Esophagus squamous epithelium (tissue), 5 donors: ENCODE measurements at regions not wholly inside any gene's neighbourhood (a gene's known extent, or its start where the extent isn't known, plus 50 kb on each side); places are given as distances from the start of the nearest gene placed in this dataset.

Source experiments
- DNase-seq: peaks from one replicate; lab custom pipeline; 2025; lab: John Stamatoyannopoulos, UW
- H3K27ac ChIP-seq, 4 donors: fragments of 200-600 bp; sonication (generic); one replicate each; pipeline ENCODE4 v1.5.1; 2016 to 2019; ENCODE audit warnings: mild to moderate bottlenecking in 1 of 4
- H3K27me3 ChIP-seq, 4 donors: fragments of 200-600 bp; sonication (generic); 1 replicate in 3 of 4; 2 replicates in 1 of 4; pipeline versions ENCODE4 v1.5.1 to v1.6.0; 2017 to 2021; ENCODE audit warnings: antibody characterized with exemption in 1 of 4
- H3K36me3 ChIP-seq, 3 donors: fragments of 200-600 bp; sonication (generic); one replicate each; pipeline ENCODE4 v1.5.1; 2016 to 2019
- H3K4me1 ChIP-seq, 3 donors: fragments of 200-600 bp; sonication (generic); one replicate each; pipeline ENCODE4 v1.5.1; 2017 to 2019
- H3K4me3 ChIP-seq, 4 donors: fragments of 200-600 bp; sonication (generic); 1 replicate in 3 of 4; 2 replicates in 1 of 4; pipeline ENCODE4 v1.5.1; 2016 to 2019; ENCODE audit warnings: mild to moderate bottlenecking in 2 of 4, moderate library complexity in 1 of 4
- H3K9me3 ChIP-seq, 3 donors: fragments of 200-600 bp; sonication (generic); one replicate each; pipeline ENCODE4 v1.5.1; 2016 to 2019
- CTCF ChIP-seq, 6 experiments: fragments of 450-650 bp in 4 of 6; fragments of 200-600 bp in 2 of 6; sonication (generic) in 2 of 6; IDR thresholded peaks; one replicate each; pipeline ENCODE4 v1.5.1; 2016 to 2019; ENCODE audit warnings: antibody characterized with exemption in 6 of 6, mild to moderate bottlenecking in 4 of 6, moderate library complexity in 4 of 6
- POLR2A ChIP-seq, 4 donors: fragments of 450-650 bp; IDR thresholded peaks; one replicate each; pipeline ENCODE4 v1.6.1; 2017; ENCODE audit warnings: antibody characterized with exemption in 4 of 4, mild to moderate bottlenecking in 4 of 4, moderate library complexity in 3 of 4
- WGBS, 2 donors: methylation state at CpG; one replicate each; pipeline ENCODE4 v1.1.5; 2018; 5-methylcytosine and 5-hydroxymethylcytosine counted together
- intact Hi-C: fragments of 100-400 bp; cut with DNase I; formaldehyde crosslinking; loops from one replicate; pipeline ENCODE4 v1.15.0; 2022
- donor health status: DM: yes; HTN: yes; CAD: no.

- WGBS, 2 donors, result 60 to 72% methylated on average over 2 of the region's 2 CpGs
- Histone ChIP-seq H3K4me1 (no peaks in the 10 kb centered on the region), H3K9me3 (no peaks in the 10 kb centered on the region), H3K27ac (no peak overlapping the region), H3K27me3 (no peaks in the 10 kb centered on the region), H3K36me3 (no peaks in the 10 kb centered on the region), H3K4me3 (no peak overlapping the region)
- TF ChIP-seq CTCF (IDR thresholded peaks at IDR 0.05) (no peak), POLR2A (IDR thresholded peaks at IDR 0.05) (no peak)
- DNase-seq, result no peak
- intact Hi-C loops, result no loop called here
Measured at GRCh38 chr3:182503401-182503800, 289.9 kb upstream of the ATP11B start.

- no peaks in the 10 kb centered on the region for H3K9me3 ChIP-seq
- no peaks in the 10 kb centered on the region for H3K4me1 ChIP-seq
- no peaks in the 10 kb centered on the region for H3K36me3 ChIP-seq
- no peak for DNase-seq
- intact Hi-C loops, result no loop called here
- WGBS, 2 donors, result 49 to 61% methylated on average over 13 of the region's 13 CpGs
- no peaks in the 10 kb centered on the region for H3K27me3 ChIP-seq
- TF ChIP-seq POLR2A (IDR thresholded peaks at IDR 0.05) (no peak), CTCF (IDR thresholded peaks at IDR 0.05) (no peak)
- H3K4me3 ChIP-seq, result no peak overlapping the region
- no peak overlapping the region for H3K27ac ChIP-seq
Measured at GRCh38 chr3:182508919-182509711, 284.2 kb upstream of the ATP11B start.

GRCh38 chr3:182509844-182510460 lies 283.4 kb upstream of the ATP11B start:
- Histone ChIP-seq H3K4me3 (no peak overlapping the region), H3K36me3 (no peaks in the 10 kb centered on the region), H3K27me3 (no peaks in the 10 kb centered on the region), H3K27ac (no peak overlapping the region), H3K4me1 (no peaks in the 10 kb centered on the region), H3K9me3 (no peaks in the 10 kb centered on the region)
- intact Hi-C loops, result no loop called here
- TF ChIP-seq POLR2A (IDR thresholded peaks at IDR 0.05) (no peak), CTCF (IDR thresholded peaks at IDR 0.05) (no peak)
- WGBS, 2 donors, result 38 to 65% methylated on average over 1 of the region's 1 CpG
- DNase-seq, result no peak

GRCh38 chr3:182514236-182514964 lies 278.9 kb upstream of the ATP11B start:
- no peak overlapping the region for H3K27ac ChIP-seq
- no peak overlapping the region for H3K4me3 ChIP-seq
- H3K36me3 ChIP-seq, result no peaks in the 10 kb centered on the region
- DNase-seq, result no peak
- no peak for TF ChIP-seq CTCF (IDR thresholded peaks at IDR 0.05)
- no peak for TF ChIP-seq POLR2A (IDR thresholded peaks at IDR 0.05)
- no peaks in the 10 kb centered on the region for H3K27me3 ChIP-seq
- intact Hi-C loops, result no loop called here
- H3K4me1 ChIP-seq, result no peaks in the 10 kb centered on the region
- 69 to 74% methylated on average over 5 of the region's 5 CpGs for WGBS, 2 donors
- no peaks in the 10 kb centered on the region for H3K9me3 ChIP-seq
